Hepatocyte (in vitro differentiated cells): ENCODE measurements at regions not wholly inside any gene's neighbourhood (a gene's known extent, or its start where the extent isn't known, plus 50 kb on each side); places are given as distances from the start of the nearest gene placed in this dataset.

Experiments used
- DNase-seq: peaks from one replicate; pipeline ENCODE4 v3.0.0-alpha.2; 2016; ENCODE audit warnings: low spot score
- H2AFZ ChIP-seq: fragments of 200-600 bp; sonication (generic); 2 replicates; pipeline ENCODE4 v1.6.0; 2016; ENCODE audit warnings: antibody characterized with exemption, mild to moderate bottlenecking
- H3K27ac ChIP-seq: fragments of 200-600 bp; sonication (generic); 2 replicates; pipeline ENCODE4 v1.5.1; 2016; ENCODE audit warnings: mild to moderate bottlenecking
- H3K27me3 ChIP-seq: fragments of 200-600 bp; sonication (generic); 2 replicates; pipeline ENCODE4 v1.6.1; 2016
- H3K36me3 ChIP-seq: fragments of 200-600 bp; sonication (generic); replicated peaks from 2 replicates; pipeline ENCODE4 v1.5.1; 2016; ENCODE audit warnings: low read depth; ENCODE audit not compliant: insufficient read depth
- H3K4me1 ChIP-seq: fragments of 200-600 bp; sonication (generic); 2 replicates; pipeline ENCODE4 v1.5.1; 2016; ENCODE audit warnings: mild to moderate bottlenecking, moderate library complexity; ENCODE audit not compliant: insufficient read depth
- H3K4me2 ChIP-seq: fragments of 200-600 bp; sonication (generic); 2 replicates; pipeline ENCODE4 v1.6.0; 2016
- H3K4me3 ChIP-seq: fragments of 200-600 bp; sonication (generic); 2 replicates; pipeline ENCODE4 v1.5.1; 2016; ENCODE audit warnings: mild to moderate bottlenecking
- H3K79me2 ChIP-seq: fragments of 200-600 bp; sonication (generic); 2 replicates; pipeline ENCODE4 v1.6.0; 2017; ENCODE audit warnings: mild to moderate bottlenecking
- H3K9me2 ChIP-seq: fragments of 200-600 bp; sonication (generic); replicated peaks from 2 replicates; pipeline ENCODE4 v1.6.0; 2017; ENCODE audit warnings: mild to moderate bottlenecking; ENCODE audit not compliant: insufficient read depth
- H3K9me3 ChIP-seq: fragments of 200-600 bp; sonication (generic); 2 replicates; pipeline ENCODE4 v1.5.1; 2016; ENCODE audit warnings: low read depth, mild to moderate bottlenecking
- H4K20me1 ChIP-seq: fragments of 200-600 bp; sonication (generic); 2 replicates; pipeline ENCODE4 v1.6.0; 2016; ENCODE audit warnings: mild to moderate bottlenecking; ENCODE audit not compliant: insufficient read depth, poor library complexity, severe bottlenecking
- EZH2 ChIP-seq: fragments of 200-600 bp; sonication (generic); IDR thresholded peaks from 2 replicates; pipeline ENCODE4 v1.6.1; 2016; ENCODE audit warnings: antibody characterized with exemption, mild to moderate bottlenecking, borderline replicate concordance
- EZH2phosphoT487 ChIP-seq: fragments of 200-600 bp; sonication (generic); IDR thresholded peaks from one replicate; pipeline ENCODE4 v1.6.1; 2018; ENCODE audit warnings: antibody characterized with exemption, mild to moderate bottlenecking, low read depth, moderate library complexity; ENCODE audit not compliant: unreplicated experiment, severe bottlenecking
- WGBS: methylation state at CpG from one replicate; pipeline ENCODE4 v1.1.6; 2016; ENCODE audit warnings: low lambda C conversion rate; ENCODE audit errors: missing lambda C conversion rate; 5-methylcytosine and 5-hydroxymethylcytosine counted together
- TF ChIP-seq, protein P1 (sequence below): fragments of 200-600 bp; sonication (generic); IDR thresholded peaks from 2 replicates; pipeline ENCODE4 v1.5.1; 2016; ENCODE audit warnings: antibody characterized with exemption, mild to moderate bottlenecking; ENCODE audit not compliant: poor library complexity

DNA sequence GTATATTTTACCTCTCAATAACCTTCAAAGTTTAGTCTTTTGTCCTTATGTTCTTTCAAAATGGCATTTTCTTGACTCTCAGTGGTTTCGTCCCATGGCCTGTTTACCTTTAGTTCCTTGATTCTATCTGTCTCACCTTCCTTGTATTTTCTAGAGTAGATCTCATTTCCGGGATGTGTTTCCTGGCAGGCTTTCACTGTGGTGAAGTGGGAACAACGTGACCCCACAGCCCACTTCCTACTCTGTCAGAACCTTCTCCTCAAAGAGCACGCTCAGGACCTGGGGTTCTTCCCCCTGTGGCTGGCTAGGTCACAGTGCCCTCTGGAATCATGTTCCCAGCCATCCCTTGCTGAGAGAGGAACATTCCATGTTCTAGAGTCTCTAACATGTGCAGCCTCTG lies 129.9 kb upstream of the ZNF32 start:
- Histone ChIP-seq H3K9me3 (no peaks in the 10 kb centered on the region), H2AFZ (no peak overlapping the region), H3K4me1 (peaks cover 9% of the 10 kb centered on the region), H3K27ac (no peak overlapping the region), H3K36me3 (no peaks in the 10 kb centered on the region), H3K79me2 (no peaks in the 10 kb centered on the region), H3K9me2 (no peaks in the 10 kb centered on the region), H3K27me3 (no peaks in the 10 kb centered on the region), H3K4me2 (no peak overlapping the region), H4K20me1 (no peaks in the 10 kb centered on the region), H3K4me3 (no peak overlapping the region)
- WGBS, result 92% methylated on average over 4 of the region's 4 CpGs
- no peak for DNase-seq
- no peak for TF ChIP-seq EZH2phosphoT487
- no peak for TF ChIP-seq EZH2
- TF ChIP-seq, protein P1, sequence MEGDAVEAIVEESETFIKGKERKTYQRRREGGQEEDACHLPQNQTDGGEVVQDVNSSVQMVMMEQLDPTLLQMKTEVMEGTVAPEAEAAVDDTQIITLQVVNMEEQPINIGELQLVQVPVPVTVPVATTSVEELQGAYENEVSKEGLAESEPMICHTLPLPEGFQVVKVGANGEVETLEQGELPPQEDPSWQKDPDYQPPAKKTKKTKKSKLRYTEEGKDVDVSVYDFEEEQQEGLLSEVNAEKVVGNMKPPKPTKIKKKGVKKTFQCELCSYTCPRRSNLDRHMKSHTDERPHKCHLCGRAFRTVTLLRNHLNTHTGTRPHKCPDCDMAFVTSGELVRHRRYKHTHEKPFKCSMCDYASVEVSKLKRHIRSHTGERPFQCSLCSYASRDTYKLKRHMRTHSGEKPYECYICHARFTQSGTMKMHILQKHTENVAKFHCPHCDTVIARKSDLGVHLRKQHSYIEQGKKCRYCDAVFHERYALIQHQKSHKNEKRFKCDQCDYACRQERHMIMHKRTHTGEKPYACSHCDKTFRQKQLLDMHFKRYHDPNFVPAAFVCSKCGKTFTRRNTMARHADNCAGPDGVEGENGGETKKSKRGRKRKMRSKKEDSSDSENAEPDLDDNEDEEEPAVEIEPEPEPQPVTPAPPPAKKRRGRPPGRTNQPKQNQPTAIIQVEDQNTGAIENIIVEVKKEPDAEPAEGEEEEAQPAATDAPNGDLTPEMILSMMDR, result no peak

DNA sequence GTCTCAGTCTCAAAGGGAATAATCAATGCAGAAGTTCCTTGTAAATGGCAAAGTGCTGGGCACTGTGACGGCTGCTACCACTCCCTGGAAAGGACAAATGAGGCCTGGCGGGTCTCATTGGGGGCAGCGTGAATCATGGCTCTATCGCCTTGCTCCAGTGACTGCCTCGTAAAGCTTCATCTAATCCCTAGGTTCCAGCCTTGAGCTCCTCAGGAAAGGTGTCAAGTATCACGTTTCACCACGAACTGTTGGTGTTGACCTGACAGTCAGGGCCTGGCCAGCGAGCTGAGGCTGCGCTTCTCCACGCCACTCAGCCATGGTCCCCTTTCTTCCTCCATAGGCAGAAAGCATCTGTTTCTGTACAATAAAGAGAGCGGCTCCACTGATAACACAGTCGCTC lies 126.7 kb upstream of the ZNF32 start:
- no peaks in the 10 kb centered on the region for H3K9me2 ChIP-seq
- DNase-seq, result no peak

DNA sequence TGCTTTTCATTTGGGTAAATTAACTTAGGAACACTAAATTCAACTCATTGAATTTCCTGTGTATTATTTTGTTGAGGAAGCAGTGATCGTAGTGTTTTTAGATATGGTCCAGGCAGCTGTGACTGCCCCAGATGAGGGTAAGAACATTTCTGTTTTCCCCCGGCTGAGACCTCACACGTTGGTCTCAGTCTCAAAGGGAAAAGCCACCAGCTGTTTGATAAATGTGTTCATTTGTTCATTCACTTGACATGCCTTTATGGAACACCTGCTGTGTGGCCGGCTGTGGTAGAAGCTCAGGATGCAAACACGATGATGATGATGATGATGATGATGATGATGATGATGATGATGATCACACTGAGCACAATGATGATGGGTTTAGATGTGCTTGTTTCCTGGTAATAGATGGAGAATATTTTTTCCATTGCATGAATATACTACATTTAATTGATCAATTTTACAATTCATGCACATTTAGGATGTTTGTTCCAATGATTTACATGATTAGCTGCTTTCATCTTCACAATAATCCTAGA lies 125.6 kb upstream of the ZNF32 start:
- Histone ChIP-seq H3K9me2 (no peaks in the 10 kb centered on the region), H3K4me2 (no peak overlapping the region), H3K79me2 (no peaks in the 10 kb centered on the region), H3K9me3 (no peaks in the 10 kb centered on the region), H3K36me3 (no peaks in the 10 kb centered on the region), H3K4me3 (no peak overlapping the region), H3K27me3 (no peaks in the 10 kb centered on the region), H2AFZ (no peak overlapping the region), H3K4me1 (no peaks in the 10 kb centered on the region), H3K27ac (no peak overlapping the region), H4K20me1 (no peaks in the 10 kb centered on the region)
- TF ChIP-seq EZH2, result no peak
- TF ChIP-seq, protein P1, result no peak
- TF ChIP-seq EZH2phosphoT487, result no peak
- 89% methylated on average over 5 of the region's 5 CpGs for WGBS
- no peak for DNase-seq

More for the DNA sequence above, 126.7 kb upstream of the ZNF32 start:
- Histone ChIP-seq H3K36me3 (no peaks in the 10 kb centered on the region), H3K4me2 (no peak overlapping the region), H3K4me1 (no peaks in the 10 kb centered on the region), H4K20me1 (no peaks in the 10 kb centered on the region), H3K27ac (no peak overlapping the region), H3K9me3 (no peaks in the 10 kb centered on the region), H2AFZ (no peak overlapping the region), H3K79me2 (no peaks in the 10 kb centered on the region), H3K4me3 (no peak overlapping the region), H3K27me3 (no peaks in the 10 kb centered on the region)
- WGBS, result 68% methylated on average over 12 of the region's 12 CpGs
- TF ChIP-seq, protein P1, result no peak
- TF ChIP-seq EZH2 (no peak), EZH2phosphoT487 (no peak)

DNA sequence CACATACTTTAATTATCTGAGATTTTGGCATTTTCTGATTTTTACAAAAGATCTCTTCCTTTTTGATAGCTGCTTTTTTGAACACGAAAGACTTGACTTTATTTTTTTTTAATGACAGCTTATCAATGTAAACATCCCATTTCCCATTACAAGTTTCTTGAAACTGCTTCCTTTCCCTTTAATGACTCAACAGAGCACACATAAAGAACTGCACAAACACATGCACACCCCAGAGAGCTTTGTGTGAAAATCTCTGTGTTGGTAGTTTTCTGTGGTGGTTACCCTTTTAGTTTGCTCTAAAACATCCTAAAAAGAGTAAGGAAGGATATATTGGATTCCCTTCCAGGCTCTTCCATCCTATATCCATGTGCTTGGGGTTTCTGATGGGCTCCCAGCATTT lies 125.1 kb upstream of the ZNF32 start:
- H2AFZ ChIP-seq, result no peak overlapping the region
- H3K4me3 ChIP-seq, result no peak overlapping the region
- no peaks in the 10 kb centered on the region for H3K27me3 ChIP-seq
- no peak for DNase-seq
- H3K9me3 ChIP-seq, result no peaks in the 10 kb centered on the region
- no peaks in the 10 kb centered on the region for H4K20me1 ChIP-seq
- WGBS, result 64% methylated on average over 1 of the region's 1 CpG
- TF ChIP-seq EZH2 (no peak), EZH2phosphoT487 (no peak)
- TF ChIP-seq, protein P1, result no peak
- H3K9me2 ChIP-seq, result no peaks in the 10 kb centered on the region
- H3K4me2 ChIP-seq, result no peak overlapping the region
- H3K4me1 ChIP-seq, result no peaks in the 10 kb centered on the region
- H3K27ac ChIP-seq, result no peak overlapping the region
- no peaks in the 10 kb centered on the region for H3K36me3 ChIP-seq
- H3K79me2 ChIP-seq, result no peaks in the 10 kb centered on the region
